Renal cortex interstitium (tissue), 11 donors: ENCODE measurements at regions not wholly inside any gene's neighbourhood (a gene's known extent, or its start where the extent isn't known, plus 50 kb on each side); places are given as distances from the start of the nearest gene placed in this dataset.
"Not testable (repeated sequence)": the region's sequence is repeated elsewhere in the genome, so short reads cannot be mapped to it uniquely, and the experiment has no call there.

Experiments
- DNase-seq, 11 donors: peaks; one replicate each; pipeline ENCODE4 v3.0.0-alpha.2; 2013; ENCODE audit warnings: low read depth in 9 of 11, low spot score in 4 of 11; ENCODE audit errors: extremely low read depth in 1 of 11

GRCh38 chr20:51175156-51175555 lies 152.2 kb upstream of the KCNG1 start:
- no peak for DNase-seq

GRCh38 chr20:51174536-51174935 lies 151.6 kb upstream of the KCNG1 start:
- DNase-seq, result no peak

GRCh38 chr20:51172558-51173428 lies 149.9 kb upstream of the KCNG1 start:
- DNase-seq, result no peak

GRCh38 chr20:51171141-51171540 lies 148.2 kb upstream of the KCNG1 start:
- DNase-seq, result no peak

GRCh38 chr20:51169813-51170212 lies 146.9 kb upstream of the KCNG1 start:
- DNase-seq, result no peak

GRCh38 chr20:51167911-51168310 lies 145.0 kb upstream of the KCNG1 start:
- DNase-seq, result not testable (repeated sequence)

- no peak for DNase-seq
Measured at GRCh38 chr20:51166489-51166888, 143.6 kb upstream of the KCNG1 start.

- no peak for DNase-seq
Measured at GRCh38 chr20:51165131-51165530, 142.2 kb upstream of the KCNG1 start.

GRCh38 chr20:51164731-51165130 lies 141.8 kb upstream of the KCNG1 start:
- DNase-seq, result no peak

- no peak for DNase-seq
Measured at GRCh38 chr20:51163996-51164600, 141.2 kb upstream of the KCNG1 start.

GRCh38 chr20:51162015-51162414 lies 139.1 kb upstream of the KCNG1 start:
- DNase-seq, result no peak

- no peak for DNase-seq
Measured at GRCh38 chr20:51160821-51161220, 137.9 kb upstream of the KCNG1 start.

- no peak for DNase-seq
Measured at GRCh38 chr20:51159981-51160380, 137.1 kb upstream of the KCNG1 start.

GRCh38 chr20:51159303-51159702 lies 136.4 kb upstream of the KCNG1 start:
- DNase-seq, result no peak

GRCh38 chr20:51158226-51158625 lies 135.3 kb upstream of the KCNG1 start:
- no peak for DNase-seq

GRCh38 chr20:51156041-51156982 lies 133.4 kb upstream of the KCNG1 start:
- DNase-seq, result no peak

GRCh38 chr20:51154708-51155690 lies 132.1 kb upstream of the KCNG1 start:
- DNase-seq, result no peak

- no peak for DNase-seq
Measured at GRCh38 chr20:51153867-51154707, 131.2 kb upstream of the KCNG1 start.
